Sigmoid colon (tissue), 3 donors: ENCODE measurements at regions not wholly inside any gene's neighbourhood (a gene's known extent, or its start where the extent isn't known, plus 50 kb on each side); places are given as distances from the start of the nearest gene placed in this dataset.

Source experiments
- CTCF ChIP-seq, 4 experiments: fragments of 450-650 bp in 3 of 4; fragments of 200-600 bp in 1 of 4; IDR thresholded peaks; one replicate each; pipeline ENCODE4 v1.5.1; 2016 to 2019; ENCODE audit warnings: antibody characterized with exemption in 4 of 4, mild to moderate bottlenecking in 3 of 4, moderate library complexity in 2 of 4
- POLR2A ChIP-seq, 2 donors: fragments of 450-650 bp; IDR thresholded peaks; one replicate each; pipeline ENCODE4 v1.6.1; 2016; ENCODE audit warnings: antibody characterized with exemption in 2 of 2, mild to moderate bottlenecking in 2 of 2, moderate library complexity in 2 of 2

GRCh38 chrX:16524316-16524715 is 125.6 kb upstream of the S100G start:
- TF ChIP-seq CTCF (IDR thresholded peaks at IDR 0.05) = no peak
- TF ChIP-seq POLR2A (IDR thresholded peaks at IDR 0.05) = no peak
